Lower leg skin (tissue), 3 donors: ENCODE measurements at regions not wholly inside any gene's neighbourhood (a gene's known extent, or its start where the extent isn't known, plus 50 kb on each side); places are given as distances from the start of the nearest gene placed in this dataset.

Experiments
- POLR2A ChIP-seq, 2 donors: fragments of 450-650 bp; IDR thresholded peaks; one replicate each; pipeline ENCODE4 v1.6.1; 2016 to 2017; ENCODE audit warnings: antibody characterized with exemption in 2 of 2, mild to moderate bottlenecking in 1 of 2, moderate library complexity in 1 of 2
- TF ChIP-seq, protein P1 (sequence below), 3 donors: fragments of 450-650 bp; IDR thresholded peaks; one replicate each; pipeline ENCODE4 v1.5.1; 2016; ENCODE audit warnings: antibody characterized with exemption in 3 of 3, mild to moderate bottlenecking in 3 of 3, moderate library complexity in 2 of 3

DNA sequence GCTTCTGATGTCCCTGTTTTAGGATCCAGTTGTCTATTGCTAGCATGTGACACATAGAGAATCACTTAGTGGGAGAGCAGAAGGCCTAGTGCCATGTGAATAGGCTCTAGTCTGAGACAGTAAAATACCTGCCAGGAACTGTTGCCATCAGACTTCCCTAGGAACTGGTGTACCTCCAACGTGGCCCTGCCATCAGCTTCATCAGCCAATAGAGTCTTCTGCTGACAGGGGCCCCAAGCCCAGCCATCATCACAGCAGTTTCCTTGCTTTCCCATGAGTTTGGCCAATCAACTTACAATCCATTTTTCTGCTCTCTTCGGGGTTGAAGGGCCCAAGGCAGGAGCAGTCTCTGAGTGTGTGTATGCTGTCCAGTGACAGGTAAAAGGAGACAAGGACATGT lies 128.4 kb upstream of the ADRA1B start:
- TF ChIP-seq POLR2A (IDR thresholded peaks at IDR 0.05) = no peak
- TF ChIP-seq, protein P1, sequence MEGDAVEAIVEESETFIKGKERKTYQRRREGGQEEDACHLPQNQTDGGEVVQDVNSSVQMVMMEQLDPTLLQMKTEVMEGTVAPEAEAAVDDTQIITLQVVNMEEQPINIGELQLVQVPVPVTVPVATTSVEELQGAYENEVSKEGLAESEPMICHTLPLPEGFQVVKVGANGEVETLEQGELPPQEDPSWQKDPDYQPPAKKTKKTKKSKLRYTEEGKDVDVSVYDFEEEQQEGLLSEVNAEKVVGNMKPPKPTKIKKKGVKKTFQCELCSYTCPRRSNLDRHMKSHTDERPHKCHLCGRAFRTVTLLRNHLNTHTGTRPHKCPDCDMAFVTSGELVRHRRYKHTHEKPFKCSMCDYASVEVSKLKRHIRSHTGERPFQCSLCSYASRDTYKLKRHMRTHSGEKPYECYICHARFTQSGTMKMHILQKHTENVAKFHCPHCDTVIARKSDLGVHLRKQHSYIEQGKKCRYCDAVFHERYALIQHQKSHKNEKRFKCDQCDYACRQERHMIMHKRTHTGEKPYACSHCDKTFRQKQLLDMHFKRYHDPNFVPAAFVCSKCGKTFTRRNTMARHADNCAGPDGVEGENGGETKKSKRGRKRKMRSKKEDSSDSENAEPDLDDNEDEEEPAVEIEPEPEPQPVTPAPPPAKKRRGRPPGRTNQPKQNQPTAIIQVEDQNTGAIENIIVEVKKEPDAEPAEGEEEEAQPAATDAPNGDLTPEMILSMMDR (IDR thresholded peaks at IDR 0.05) = no peak
